Karpas-422 (cell line): ENCODE measurements at regions not wholly inside any gene's neighbourhood (a gene's known extent, or its start where the extent isn't known, plus 50 kb on each side); places are given as distances from the start of the nearest gene placed in this dataset.

Experiments used
- DNase-seq: peaks from one replicate; pipeline ENCODE4 v3.0.0-alpha.2; 2015
- H2AFZ ChIP-seq: fragments of 200-600 bp; sonication (generic); 2 replicates; pipeline ENCODE4 v1.6.1; 2014; ENCODE audit warnings: antibody characterized with exemption, low read length, mixed read lengths
- H3K27ac ChIP-seq: fragments of 200-600 bp; sonication (generic); 2 replicates; pipeline ENCODE4 v1.5.1; 2014; ENCODE audit warnings: mild to moderate bottlenecking, low read length, moderate library complexity
- H3K27me3 ChIP-seq: fragments of 200-600 bp; sonication (generic); 2 replicates; pipeline ENCODE4 v1.6.1; 2014; ENCODE audit warnings: low read length, mixed read lengths
- H3K36me3 ChIP-seq: fragments of 200-600 bp; sonication (generic); 2 replicates; pipeline ENCODE4 v1.6.1; 2014; ENCODE audit warnings: low read length, mixed read lengths; ENCODE audit not compliant: insufficient read depth
- H3K4me1 ChIP-seq: fragments of 200-600 bp; sonication (generic); 2 replicates; pipeline ENCODE4 v1.6.1; 2014; ENCODE audit warnings: mild to moderate bottlenecking, low read length, mixed read lengths
- H3K4me2 ChIP-seq: fragments of 200-600 bp; sonication (generic); 2 replicates; pipeline ENCODE4 v1.6.1; 2014; ENCODE audit warnings: low read length, low read depth, mild to moderate bottlenecking; ENCODE audit not compliant: poor library complexity, severe bottlenecking
- H3K4me3 ChIP-seq: fragments of 200-600 bp; sonication (generic); 2 replicates; pipeline ENCODE4 v1.5.1; 2014; ENCODE audit warnings: mild to moderate bottlenecking, antibody characterized with exemption, low read length, mixed read lengths
- H3K79me2 ChIP-seq: fragments of 200-600 bp; sonication (generic); 2 replicates; pipeline ENCODE4 v1.6.1; 2014; ENCODE audit warnings: mild to moderate bottlenecking, low read length, mixed read lengths
- H3K9ac ChIP-seq: fragments of 200-600 bp; sonication (generic); 2 replicates; pipeline ENCODE4 v1.6.0; 2014; ENCODE audit warnings: low read length
- H3K9me2 ChIP-seq: fragments of 200-600 bp; sonication (generic), shearing (Covaris generic); replicated peaks from 2 replicates; pipeline ENCODE4 v1.6.0; 2014; ENCODE audit warnings: mild to moderate bottlenecking, low read length, moderate library complexity; ENCODE audit not compliant: insufficient read depth
- H3K9me3 ChIP-seq: fragments of 300-700, 200-600 bp; sonication (generic); 2 replicates; pipeline ENCODE4 v1.6.1; 2014; ENCODE audit warnings: low read length, mixed read lengths
- H4K20me1 ChIP-seq: fragments of 200-600 bp; sonication (generic); 2 replicates; pipeline ENCODE4 v1.6.1; 2014; ENCODE audit warnings: mild to moderate bottlenecking, antibody characterized with exemption, low read length, low read depth; ENCODE audit not compliant: insufficient read depth

- Histone ChIP-seq H3K9ac (no peak overlapping the region), H2AFZ (no peak overlapping the region)
These were observed 143.9 kb upstream of the GYPC start for GRCh38 chr2:126512026-126512425.

GRCh38 chr2:126513033-126513432 is 142.9 kb upstream of the GYPC start:
- DNase-seq: no peak
- Histone ChIP-seq H3K4me3 (no peak overlapping the region), H3K27me3 (no peaks in the 10 kb centered on the region)

More at GRCh38 chr2:126512026-126512425, 143.9 kb upstream of the GYPC start:
- Histone ChIP-seq H4K20me1 (no peaks in the 10 kb centered on the region), H3K27ac (no peak overlapping the region), H3K79me2 (no peaks in the 10 kb centered on the region), H3K9me2 (no peaks in the 10 kb centered on the region), H3K4me3 (no peak overlapping the region), H3K4me2 (no peak overlapping the region), H3K4me1 (no peaks in the 10 kb centered on the region), H3K36me3 (no peaks in the 10 kb centered on the region), H3K9me3 (no peaks in the 10 kb centered on the region), H3K27me3 (no peaks in the 10 kb centered on the region)
- DNase-seq: no peak

GRCh38 chr2:126515471-126515870 is 140.5 kb upstream of the GYPC start:
- Histone ChIP-seq H3K9me3 (no peaks in the 10 kb centered on the region), H3K79me2 (no peaks in the 10 kb centered on the region), H4K20me1 (no peaks in the 10 kb centered on the region), H3K27ac (no peak overlapping the region), H3K36me3 (no peaks in the 10 kb centered on the region), H3K4me2 (no peak overlapping the region), H2AFZ (no peak overlapping the region), H3K9me2 (no peaks in the 10 kb centered on the region), H3K4me3 (no peak overlapping the region), H3K4me1 (no peaks in the 10 kb centered on the region), H3K9ac (no peak overlapping the region), H3K27me3 (no peaks in the 10 kb centered on the region)
- DNase-seq: no peak

More at GRCh38 chr2:126513033-126513432, 142.9 kb upstream of the GYPC start:
- no peaks in the 10 kb centered on the region for H3K36me3 ChIP-seq
- H4K20me1 ChIP-seq: no peaks in the 10 kb centered on the region
- no peak overlapping the region for H3K27ac ChIP-seq
- no peak overlapping the region for H3K4me2 ChIP-seq
- no peak overlapping the region for H3K9ac ChIP-seq
- H3K4me1 ChIP-seq: no peaks in the 10 kb centered on the region
- no peaks in the 10 kb centered on the region for H3K9me2 ChIP-seq
- no peaks in the 10 kb centered on the region for H3K79me2 ChIP-seq
- no peaks in the 10 kb centered on the region for H3K9me3 ChIP-seq
- H2AFZ ChIP-seq: no peak overlapping the region

- H4K20me1 ChIP-seq: no peaks in the 10 kb centered on the region
- no peaks in the 10 kb centered on the region for H3K36me3 ChIP-seq
- H3K4me3 ChIP-seq: no peak overlapping the region
- no peak for DNase-seq
- no peak overlapping the region for H3K4me2 ChIP-seq
- no peak overlapping the region for H2AFZ ChIP-seq
- H3K27me3 ChIP-seq: no peaks in the 10 kb centered on the region
- H3K9me2 ChIP-seq: no peaks in the 10 kb centered on the region
- no peaks in the 10 kb centered on the region for H3K79me2 ChIP-seq
- H3K4me1 ChIP-seq: no peaks in the 10 kb centered on the region
- no peaks in the 10 kb centered on the region for H3K9me3 ChIP-seq
- no peak overlapping the region for H3K27ac ChIP-seq
- H3K9ac ChIP-seq: no peak overlapping the region
These were observed 137.8 kb upstream of the GYPC start for GRCh38 chr2:126518196-126518595.

- Histone ChIP-seq H3K4me1 (no peaks in the 10 kb centered on the region), H2AFZ (no peak overlapping the region)
These were observed 128.0 kb upstream of the GYPC start for GRCh38 chr2:126527836-126528490.

GRCh38 chr2:126531029-126531428 is 124.9 kb upstream of the GYPC start:
- Histone ChIP-seq H3K9me3 (no peaks in the 10 kb centered on the region), H3K27ac (no peak overlapping the region), H3K9me2 (no peaks in the 10 kb centered on the region), H2AFZ (no peak overlapping the region), H3K9ac (no peak overlapping the region), H4K20me1 (no peaks in the 10 kb centered on the region), H3K79me2 (no peaks in the 10 kb centered on the region), H3K36me3 (no peaks in the 10 kb centered on the region), H3K4me2 (no peak overlapping the region), H3K27me3 (no peaks in the 10 kb centered on the region), H3K4me3 (no peak overlapping the region), H3K4me1 (no peaks in the 10 kb centered on the region)
- no peak for DNase-seq

More at GRCh38 chr2:126527836-126528490, 128.0 kb upstream of the GYPC start:
- H3K36me3 ChIP-seq: no peaks in the 10 kb centered on the region
- DNase-seq: peak; percentile 81
- H4K20me1 ChIP-seq: no peaks in the 10 kb centered on the region
- no peaks in the 10 kb centered on the region for H3K27me3 ChIP-seq
- H3K4me3 ChIP-seq: no peak overlapping the region
- H3K4me2 ChIP-seq: no peak overlapping the region
- no peaks in the 10 kb centered on the region for H3K79me2 ChIP-seq
- H3K27ac ChIP-seq: no peak overlapping the region
- no peak overlapping the region for H3K9ac ChIP-seq
- H3K9me2 ChIP-seq: no peaks in the 10 kb centered on the region
- H3K9me3 ChIP-seq: no peaks in the 10 kb centered on the region

GRCh38 chr2:126534478-126534877 is 121.5 kb upstream of the GYPC start:
- Histone ChIP-seq H3K79me2 (no peaks in the 10 kb centered on the region), H2AFZ (no peak overlapping the region), H3K4me3 (no peak overlapping the region), H3K36me3 (no peaks in the 10 kb centered on the region), H3K9me2 (no peaks in the 10 kb centered on the region), H3K9me3 (no peaks in the 10 kb centered on the region), H4K20me1 (no peaks in the 10 kb centered on the region), H3K9ac (no peak overlapping the region), H3K4me1 (no peaks in the 10 kb centered on the region), H3K27ac (no peak overlapping the region), H3K4me2 (no peak overlapping the region), H3K27me3 (no peaks in the 10 kb centered on the region)
- DNase-seq: no peak

GRCh38 chr2:126535408-126535807 is 120.5 kb upstream of the GYPC start:
- Histone ChIP-seq H3K27ac (no peak overlapping the region), H3K4me2 (no peak overlapping the region), H3K4me1 (no peaks in the 10 kb centered on the region), H3K79me2 (no peaks in the 10 kb centered on the region), H3K9ac (no peak overlapping the region), H3K27me3 (no peaks in the 10 kb centered on the region), H4K20me1 (no peaks in the 10 kb centered on the region), H3K36me3 (no peaks in the 10 kb centered on the region), H3K9me3 (no peaks in the 10 kb centered on the region), H2AFZ (no peak overlapping the region), H3K4me3 (no peak overlapping the region), H3K9me2 (no peaks in the 10 kb centered on the region)
- DNase-seq: no peak
